ENCODE measurements at regions not wholly inside any gene's neighbourhood (a gene's known extent, or its start where the extent isn't known, plus 50 kb on each side); places are given as distances from the start of the nearest gene placed in this dataset.

- Histone ChIP-seq H3K4me3 (no peak overlapping the region), H3K4me1 (replicated peaks in 1 of 2) (peaks cover 7 to 23% of the 10 kb centered on the region in 2 donors), H3K27ac (no peak overlapping the region)
- in situ Hi-C loops (cut with MboI; ENCODE audit: low pct_unique_long_range_greater_than_20kb in 2 of 9, low sequenced_read_pairs in 9 of 9, unreplicated experiment in 9 of 9), result no loop called here
- no peak for ATAC-seq (replicated peaks in 6 of 8)
- WGBS, 10 experiments, result 0 to 100% (median 0%) methylated on average over 1 of the region's 1 CpG; no CpG with 5 or more reads in 2 of the 10 experiments
Measured at GRCh38 chr6:144644776-144645175, 359.6 kb downstream of the UTRN start.

- Histone ChIP-seq H3K4me1 (replicated peaks in 1 of 2) (peaks cover 7 to 23% of the 10 kb centered on the region in 2 donors), H3K27ac (no peak overlapping the region), H3K4me3 (no peak overlapping the region)
- 0 to 67% (median 30%) methylated on average over 1 to 4 of the region's 4 CpGs for WGBS, 10 experiments
- in situ Hi-C loops (cut with MboI; ENCODE audit: low pct_unique_long_range_greater_than_20kb in 2 of 9, low sequenced_read_pairs in 9 of 9, unreplicated experiment in 9 of 9), result no loop called here
- peak in 5 of 8 experiments; percentile 13 to 78 (median 54) for ATAC-seq (replicated peaks in 6 of 8)
Measured at GRCh38 chr6:144646093-144647056, 361.2 kb downstream of the UTRN start.

DNA sequence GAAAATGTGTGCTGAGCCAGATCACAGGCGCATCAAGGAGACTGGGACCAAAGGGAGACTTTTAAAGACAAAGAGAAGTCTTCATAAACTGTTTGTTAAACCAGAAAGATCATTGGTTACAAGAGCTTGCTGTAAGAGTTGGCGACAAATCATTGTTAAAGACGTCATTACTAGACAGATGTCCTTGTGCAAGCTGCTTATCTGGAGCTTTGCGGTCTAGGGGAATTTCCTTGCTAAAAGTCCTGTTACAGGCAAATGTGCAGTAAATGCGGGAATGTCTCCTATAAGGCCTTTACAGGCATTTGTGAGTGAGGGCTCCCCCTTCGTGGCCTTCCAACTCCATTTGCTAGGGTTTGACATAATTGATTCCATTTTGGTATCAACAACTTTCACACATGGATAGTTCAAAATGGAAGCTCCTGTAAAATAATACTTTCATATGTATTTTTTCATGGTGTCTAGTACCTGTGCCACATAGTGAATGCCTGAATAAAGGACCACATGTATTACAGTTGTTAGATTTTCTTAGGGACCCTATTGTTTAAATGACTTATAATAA lies 362.4 kb downstream of the UTRN start:
- in situ Hi-C loops (cut with MboI; ENCODE audit: low pct_unique_long_range_greater_than_20kb in 2 of 9, low sequenced_read_pairs in 9 of 9, unreplicated experiment in 9 of 9), result no loop called here
- H3K4me3 ChIP-seq, result no peak overlapping the region
- no peak overlapping the region for H3K27ac ChIP-seq
- 43 to 100% (median 65%) methylated on average over 1 to 6 of the region's 6 CpGs; no CpG with 5 or more reads in 2 of the 10 experiments for WGBS, 10 experiments
- ATAC-seq (replicated peaks in 6 of 8), result no peak
- H3K4me1 ChIP-seq (replicated peaks in 1 of 2), result peaks cover 14 to 28% of the 10 kb centered on the region in 2 donors

GRCh38 chr6:144647971-144648651 lies 363.0 kb downstream of the UTRN start:
- no peak overlapping the region for H3K4me3 ChIP-seq

DNA sequence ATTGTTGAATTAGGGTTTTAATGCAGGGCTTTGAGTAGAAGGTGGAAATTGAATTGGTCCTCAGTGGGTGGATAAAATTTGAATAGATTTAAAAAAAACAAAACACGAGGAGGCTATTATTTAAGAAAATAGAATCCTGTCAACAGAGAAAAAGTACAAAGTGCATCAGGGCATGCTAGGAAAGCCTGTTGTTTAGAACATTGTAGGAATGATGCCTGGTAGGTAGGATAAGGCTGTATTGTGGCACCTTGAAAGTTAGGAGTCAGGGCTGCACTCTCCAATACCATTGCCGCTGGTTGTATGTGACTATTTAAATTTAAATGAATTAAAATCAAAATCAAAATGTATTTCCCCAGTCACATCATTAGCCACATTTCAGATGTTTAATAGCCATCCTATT lies 363.9 kb downstream of the UTRN start:
- 62 to 100% (median 83%) methylated on average over 1 to 2 of the region's 2 CpGs for WGBS, 10 experiments

More at GRCh38 chr6:144647971-144648651, 363.0 kb downstream of the UTRN start:
- no peak for ATAC-seq (replicated peaks in 6 of 8)
- 30 to 100% (median 50%) methylated on average over 1 to 3 of the region's 3 CpGs; no CpG with 5 or more reads in 1 of the 10 experiments for WGBS, 10 experiments
- no peak overlapping the region for H3K27ac ChIP-seq
- H3K4me1 ChIP-seq (replicated peaks in 1 of 2), result peaks cover 14 to 28% of the 10 kb centered on the region in 2 donors
- in situ Hi-C loops (cut with MboI; ENCODE audit: low pct_unique_long_range_greater_than_20kb in 2 of 9, low sequenced_read_pairs in 9 of 9, unreplicated experiment in 9 of 9), result no loop called here

DNA sequence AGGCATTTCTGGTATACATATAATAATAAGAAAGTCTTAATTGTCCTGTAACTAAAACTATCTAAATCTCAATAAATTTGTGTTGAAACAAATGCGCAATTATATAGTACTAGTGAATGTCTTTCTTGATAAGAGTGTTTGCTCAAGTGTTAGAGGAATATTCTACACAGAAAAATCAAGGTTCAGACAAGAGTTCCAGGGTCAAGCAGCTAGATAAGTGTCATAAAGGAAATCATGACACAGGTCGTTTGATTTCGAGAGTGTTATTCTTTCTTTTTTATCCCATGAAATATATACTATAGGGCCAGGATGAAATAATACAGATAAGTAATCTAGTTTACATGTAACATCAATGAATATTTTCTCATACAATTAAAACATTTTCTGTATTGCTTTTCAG lies 366.1 kb downstream of the UTRN start:
- ATAC-seq (replicated peaks in 6 of 8), result no peak
- Histone ChIP-seq H3K27ac (no peak overlapping the region), H3K4me3 (no peak overlapping the region), H3K4me1 (replicated peaks in 1 of 2) (peaks cover 33 to 35% of the 10 kb centered on the region in 2 donors)
- WGBS, 10 experiments, result 52 to 93% (median 85%) methylated on average over 1 to 3 of the region's 3 CpGs; no CpG with 5 or more reads in 3 of the 10 experiments
- in situ Hi-C loops (cut with MboI; ENCODE audit: low pct_unique_long_range_greater_than_20kb in 2 of 9, low sequenced_read_pairs in 9 of 9, unreplicated experiment in 9 of 9), result no loop called here

More for the DNA sequence above, 363.9 kb downstream of the UTRN start:
- H3K4me3 ChIP-seq, result no peak overlapping the region
- in situ Hi-C loops (cut with MboI; ENCODE audit: low pct_unique_long_range_greater_than_20kb in 2 of 9, low sequenced_read_pairs in 9 of 9, unreplicated experiment in 9 of 9), result no loop called here
- ATAC-seq (replicated peaks in 6 of 8), result no peak
- H3K27ac ChIP-seq, result no peak overlapping the region
- peaks cover 16 to 28% of the 10 kb centered on the region in 2 donors for H3K4me1 ChIP-seq (replicated peaks in 1 of 2)

GRCh38 chr6:144652292-144652891 lies 367.3 kb downstream of the UTRN start:
- 2 to 96% (median 27%) methylated on average over 3 to 9 of the region's 9 CpGs; no CpG with 5 or more reads in 1 of the 10 experiments for WGBS, 10 experiments
- in situ Hi-C loops (cut with MboI; ENCODE audit: low pct_unique_long_range_greater_than_20kb in 2 of 9, low sequenced_read_pairs in 9 of 9, unreplicated experiment in 9 of 9), result no loop called here
- no peak overlapping the region for H3K4me3 ChIP-seq
- peak overlapping the region in 1 of 2 donors; percentile 36 for H3K27ac ChIP-seq
- ATAC-seq (replicated peaks in 6 of 8), result peak in 2 of 8 experiments; percentile 22 to 41
- peaks cover 29 to 31% of the 10 kb centered on the region in 2 donors for H3K4me1 ChIP-seq (replicated peaks in 1 of 2)

DNA sequence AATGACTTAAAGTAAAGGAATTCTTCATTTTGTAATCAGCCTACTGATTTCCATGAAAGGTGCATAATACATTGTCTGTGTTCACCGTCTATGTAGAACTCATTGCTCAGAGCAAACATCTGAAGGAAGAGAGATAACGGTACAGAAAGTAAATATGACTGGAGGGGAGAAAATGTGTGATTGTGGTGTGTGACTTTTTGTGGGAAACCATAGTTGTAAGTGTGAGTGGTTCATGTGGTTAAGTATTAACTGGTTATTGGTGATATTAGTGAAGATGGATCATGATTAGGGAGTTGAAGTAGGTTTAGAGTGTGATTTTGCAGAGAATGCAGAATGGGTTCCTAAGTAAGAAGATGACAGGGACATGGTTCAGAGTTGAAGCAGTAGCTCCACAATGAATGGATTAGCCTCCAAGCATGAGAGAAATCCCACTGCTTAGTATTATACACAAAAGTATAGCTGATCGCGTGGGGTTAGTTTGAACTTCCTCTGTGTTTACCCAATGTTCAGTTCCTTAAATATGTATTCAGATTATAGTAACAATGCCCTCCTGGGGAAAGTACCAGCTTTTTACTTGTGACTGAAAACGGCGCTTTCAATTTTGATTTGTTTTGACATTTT lies 368.9 kb downstream of the UTRN start:
- WGBS, 10 experiments, result 40 to 87% (median 61%) methylated on average over 2 to 6 of the region's 6 CpGs; no CpG with 5 or more reads in 1 of the 10 experiments
- Histone ChIP-seq H3K4me1 (replicated peaks in 1 of 2) (peaks cover 29 to 33% of the 10 kb centered on the region in 2 donors), H3K27ac (no peak overlapping the region), H3K4me3 (no peak overlapping the region)
- no peak for ATAC-seq (replicated peaks in 6 of 8)
- in situ Hi-C loops (cut with MboI; ENCODE audit: low pct_unique_long_range_greater_than_20kb in 2 of 9, low sequenced_read_pairs in 9 of 9, unreplicated experiment in 9 of 9), result no loop called here

DNA sequence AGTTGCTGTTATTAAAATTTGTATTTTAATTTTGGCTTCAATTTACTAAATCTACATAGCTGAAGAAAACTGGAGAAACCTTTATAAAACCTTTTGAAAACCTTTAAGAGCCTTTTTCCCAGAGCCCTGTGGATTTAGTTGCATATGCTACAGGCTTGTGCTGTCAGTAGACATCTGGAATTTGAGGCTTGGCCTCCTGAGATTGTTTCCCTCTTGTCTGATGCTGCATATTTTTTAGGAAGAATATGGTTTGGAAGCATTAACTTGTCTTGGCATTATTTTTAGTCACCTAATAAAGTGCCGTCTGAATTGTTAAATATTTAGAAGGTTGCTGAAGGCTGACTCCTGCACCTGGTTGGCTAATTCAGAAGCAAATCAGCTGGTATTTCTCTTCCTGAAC lies 369.4 kb downstream of the UTRN start:
- no peak overlapping the region for H3K27ac ChIP-seq
- H3K4me3 ChIP-seq, result no peak overlapping the region
- 0 to 56% (median 29%) methylated on average over 1 of the region's 1 CpG; no CpG with 5 or more reads in 5 of the 10 experiments for WGBS, 10 experiments
- no peak for ATAC-seq (replicated peaks in 6 of 8)
- H3K4me1 ChIP-seq (replicated peaks in 1 of 2), result peaks cover 34 to 38% of the 10 kb centered on the region in 2 donors
- in situ Hi-C loops (cut with MboI; ENCODE audit: low pct_unique_long_range_greater_than_20kb in 2 of 9, low sequenced_read_pairs in 9 of 9, unreplicated experiment in 9 of 9), result no loop called here

- Histone ChIP-seq H3K4me3 (no peak overlapping the region), H3K4me1 (replicated peaks in 1 of 2) (peaks cover 43% of the 10 kb centered on the region in 2 donors), H3K27ac (no peak overlapping the region)
- WGBS, 10 experiments, result 0 to 100% (median 20%) methylated on average over 1 of the region's 1 CpG; no CpG with 5 or more reads in 2 of the 10 experiments
- in situ Hi-C loops (cut with MboI; ENCODE audit: low pct_unique_long_range_greater_than_20kb in 2 of 9, low sequenced_read_pairs in 9 of 9, unreplicated experiment in 9 of 9), result no loop called here
- ATAC-seq (replicated peaks in 6 of 8), result no peak
Measured at GRCh38 chr6:144655376-144655775, 370.2 kb downstream of the UTRN start.

DNA sequence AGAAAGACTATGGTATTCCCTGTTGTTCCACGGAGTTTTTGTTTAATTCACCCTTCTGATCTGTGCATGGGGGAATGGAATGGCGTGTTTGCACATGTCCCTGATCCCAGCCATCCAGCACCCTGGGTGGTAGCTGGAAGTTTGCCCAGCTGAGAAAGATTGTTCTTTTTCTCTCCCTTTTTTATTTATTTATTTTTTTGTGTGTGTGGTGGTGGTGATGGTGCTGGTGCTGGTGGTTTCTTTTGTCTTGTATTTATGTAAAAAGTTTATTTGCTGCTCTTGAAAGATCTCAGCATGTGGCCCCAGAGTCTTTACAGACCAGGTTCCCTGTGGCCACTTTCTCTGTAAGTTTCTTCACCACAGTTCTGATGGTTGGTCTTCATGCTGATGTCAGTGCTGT lies 372.6 kb downstream of the UTRN start:
- ATAC-seq (replicated peaks in 6 of 8), result peak in 2 of 8 experiments; percentile 25 to 44
- no peak overlapping the region for H3K27ac ChIP-seq
- 29 to 100% (median 60%) methylated on average over 1 to 2 of the region's 2 CpGs; no CpG with 5 or more reads in 4 of the 10 experiments for WGBS, 10 experiments
- no peak overlapping the region for H3K4me3 ChIP-seq
- in situ Hi-C loops (cut with MboI; ENCODE audit: low pct_unique_long_range_greater_than_20kb in 2 of 9, low sequenced_read_pairs in 9 of 9, unreplicated experiment in 9 of 9), result no loop called here
- H3K4me1 ChIP-seq (replicated peaks in 1 of 2), result peaks cover 51 to 61% of the 10 kb centered on the region in 2 donors

Data from motor neuron (in vitro differentiated cells).